ENCODE measurements at regions not wholly inside any gene's neighbourhood (a gene's known extent, or its start where the extent isn't known, plus 50 kb on each side); places are given as distances from the start of the nearest gene placed in this dataset.
A peak's percentile ranks its signal among the peaks of the same experiment; 100 is the strongest.

- peaks cover 18% of the 10 kb centered on the region for H3K9me3 Mint-ChIP-seq
- no peaks in the 10 kb centered on the region for H3K27me3 Mint-ChIP-seq (ENCODE audit: low read depth)
These were observed 219.3 kb upstream of the JADE1 start for GRCh38 chr4:128590034-128590740.

GRCh38 chr4:128589384-128589965, 220.0 kb upstream of the JADE1 start:
- Mint-ChIP-seq H3K4me3 (no peak overlapping the region), H3K4me1 (peaks cover 27% of the 10 kb centered on the region), H3K27me3 (ENCODE audit: low read depth) (no peaks in the 10 kb centered on the region), H3K27ac (peak overlapping the region; percentile 31 to 82 (median 73)), H3K9me3 (peaks cover 14% of the 10 kb centered on the region), H3K36me3 (ENCODE audit: low read depth) (peaks cover 3% of the 10 kb centered on the region)
- TF ChIP-seq CTCF (IDR thresholded peaks at IDR 0.05; ENCODE audit: unreplicated experiment in 3 of 3), result no peak

More at GRCh38 chr4:128590034-128590740, 219.3 kb upstream of the JADE1 start:
- H3K36me3 Mint-ChIP-seq (ENCODE audit: low read depth), result peaks cover 8% of the 10 kb centered on the region
- H3K4me3 Mint-ChIP-seq, result peak overlapping the region in 1 of 3 experiments; percentile 8
- H3K27ac Mint-ChIP-seq, result peak overlapping the region; percentile 31 to 82 (median 73)
- H3K4me1 Mint-ChIP-seq, result peaks cover 25% of the 10 kb centered on the region
- no peak for TF ChIP-seq CTCF (IDR thresholded peaks at IDR 0.05; ENCODE audit: unreplicated experiment in 3 of 3)

GRCh38 chr4:128587382-128587781, 222.1 kb upstream of the JADE1 start:
- no peak for TF ChIP-seq CTCF (IDR thresholded peaks at IDR 0.05; ENCODE audit: unreplicated experiment in 3 of 3)
- H3K9me3 Mint-ChIP-seq, result no peaks in the 10 kb centered on the region
- H3K27me3 Mint-ChIP-seq (ENCODE audit: low read depth), result no peaks in the 10 kb centered on the region
- no peak overlapping the region for H3K4me3 Mint-ChIP-seq
- H3K36me3 Mint-ChIP-seq (ENCODE audit: low read depth), result no peaks in the 10 kb centered on the region
- peaks cover 35% of the 10 kb centered on the region for H3K4me1 Mint-ChIP-seq
- no peak overlapping the region for H3K27ac Mint-ChIP-seq

- H3K4me1 Mint-ChIP-seq, result peaks cover 10% of the 10 kb centered on the region
- no peaks in the 10 kb centered on the region for H3K27me3 Mint-ChIP-seq (ENCODE audit: low read depth)
- H3K4me3 Mint-ChIP-seq, result no peak overlapping the region
- no peaks in the 10 kb centered on the region for H3K9me3 Mint-ChIP-seq
- H3K27ac Mint-ChIP-seq, result peak overlapping the region in 2 of 3 experiments; percentile 22 to 34
- TF ChIP-seq CTCF (IDR thresholded peaks at IDR 0.05; ENCODE audit: unreplicated experiment in 3 of 3), result no peak
- H3K36me3 Mint-ChIP-seq (ENCODE audit: low read depth), result no peaks in the 10 kb centered on the region
These were observed 225.5 kb upstream of the JADE1 start for GRCh38 chr4:128583753-128584712.

- Mint-ChIP-seq H3K27me3 (ENCODE audit: low read depth) (no peaks in the 10 kb centered on the region), H3K9me3 (no peaks in the 10 kb centered on the region), H3K36me3 (ENCODE audit: low read depth) (no peaks in the 10 kb centered on the region), H3K27ac (no peak overlapping the region), H3K4me3 (no peak overlapping the region), H3K4me1 (peaks cover 10% of the 10 kb centered on the region)
- no peak for TF ChIP-seq CTCF (IDR thresholded peaks at IDR 0.05; ENCODE audit: unreplicated experiment in 3 of 3)
These were observed 227.1 kb upstream of the JADE1 start for GRCh38 chr4:128582427-128582870.
